ENCODE measurements at regions not wholly inside any gene's neighbourhood (a gene's known extent, or its start where the extent isn't known, plus 50 kb on each side); places are given as distances from the start of the nearest gene placed in this dataset.

GRCh38 chr3:148466143-148466542 is 231.6 kb upstream of the AGTR1 start:
- Histone ChIP-seq H3F3A (ENCODE audit: insufficient read depth, low read length, poor library complexity, severe bottlenecking) (no peaks in the 10 kb centered on the region), H3K9me3 (ENCODE audit: low read length) (no peaks in the 10 kb centered on the region), H3K27ac (ENCODE audit: low read length) (no peak overlapping the region), H4K20me1 (ENCODE audit: insufficient read depth) (no peaks in the 10 kb centered on the region), H3K27me3 (ENCODE audit: insufficient read depth, low read depth, low read length) (no peaks in the 10 kb centered on the region), H3K36me3 (ENCODE audit: insufficient read depth, low read length) (no peaks in the 10 kb centered on the region), H3K9ac (ENCODE audit: low read length) (no peak overlapping the region), H3K4me2 (ENCODE audit: low read length) (no peak overlapping the region), H2AFZ (ENCODE audit: low read depth, low read length) (no peak overlapping the region), H3K79me2 (replicated peaks; ENCODE audit: insufficient read depth, low read length) (no peaks in the 10 kb centered on the region), H3K4me3 (ENCODE audit: low read length) (no peak overlapping the region), H3K9me2 (ENCODE audit: insufficient read depth, low read length) (no peaks in the 10 kb centered on the region)
- TF ChIP-seq MXI1 (conservative IDR thresholded peaks at IDR 0.05; ENCODE audit: poor library complexity, severe bottlenecking): no peak
- no peak for TF ChIP-seq REST (IDR thresholded peaks at IDR 0.05; ENCODE audit: borderline replicate concordance)
- no peak for TF ChIP-seq TAF1 (IDR thresholded peaks at IDR 0.05; ENCODE audit: low read depth)
- TF ChIP-seq SMC3 (conservative IDR thresholded peaks at IDR 0.05; ENCODE audit: poor library complexity): no peak
- no peak for TF ChIP-seq RAD21 (conservative IDR thresholded peaks at IDR 0.05)
- TF ChIP-seq POLR2AphosphoS5 (IDR thresholded peaks at IDR 0.05): no peak
- TF ChIP-seq EZH2 (IDR thresholded peaks at IDR 0.05; ENCODE audit: borderline replicate concordance, insufficient read depth, low read length, poor library complexity, severe bottlenecking): no peak
- no peak for TF ChIP-seq CTCF (IDR thresholded peaks at IDR 0.05; ENCODE audit: poor library complexity, severe bottlenecking)
- no peak for TF ChIP-seq EP300 (conservative IDR thresholded peaks at IDR 0.05; ENCODE audit: poor library complexity, severe bottlenecking)

- Histone ChIP-seq H3F3A (ENCODE audit: insufficient read depth, low read length, poor library complexity, severe bottlenecking) (no peaks in the 10 kb centered on the region), H3K4me3 (ENCODE audit: low read length) (no peak overlapping the region), H3K4me2 (ENCODE audit: low read length) (no peak overlapping the region), H3K36me3 (ENCODE audit: insufficient read depth, low read length) (no peaks in the 10 kb centered on the region), H3K9ac (ENCODE audit: low read length) (no peak overlapping the region), H4K20me1 (ENCODE audit: insufficient read depth) (no peaks in the 10 kb centered on the region), H2AFZ (ENCODE audit: low read depth, low read length) (no peak overlapping the region), H3K27ac (ENCODE audit: low read length) (no peak overlapping the region), H3K9me2 (ENCODE audit: insufficient read depth, low read length) (no peaks in the 10 kb centered on the region), H3K79me2 (replicated peaks; ENCODE audit: insufficient read depth, low read length) (no peaks in the 10 kb centered on the region), H3K9me3 (ENCODE audit: low read length) (no peaks in the 10 kb centered on the region), H3K27me3 (ENCODE audit: insufficient read depth, low read depth, low read length) (no peaks in the 10 kb centered on the region)
- TF ChIP-seq TAF1 (IDR thresholded peaks at IDR 0.05; ENCODE audit: low read depth): no peak
- no peak for TF ChIP-seq SMC3 (conservative IDR thresholded peaks at IDR 0.05; ENCODE audit: poor library complexity)
- no peak for TF ChIP-seq EZH2 (IDR thresholded peaks at IDR 0.05; ENCODE audit: borderline replicate concordance, insufficient read depth, low read length, poor library complexity, severe bottlenecking)
- TF ChIP-seq MXI1 (conservative IDR thresholded peaks at IDR 0.05; ENCODE audit: poor library complexity, severe bottlenecking): no peak
- peak; percentile 55 for TF ChIP-seq POLR2AphosphoS5 (IDR thresholded peaks at IDR 0.05)
- TF ChIP-seq EP300 (conservative IDR thresholded peaks at IDR 0.05; ENCODE audit: poor library complexity, severe bottlenecking): peak; percentile 73
- no peak for TF ChIP-seq CTCF (IDR thresholded peaks at IDR 0.05; ENCODE audit: poor library complexity, severe bottlenecking)
- TF ChIP-seq RAD21 (conservative IDR thresholded peaks at IDR 0.05): no peak
- no peak for TF ChIP-seq REST (IDR thresholded peaks at IDR 0.05; ENCODE audit: borderline replicate concordance)
Observed at GRCh38 chr3:148466980-148467740, 230.5 kb upstream of the AGTR1 start.
